ENCODE measurements at regions not wholly inside any gene's neighbourhood (a gene's known extent, or its start where the extent isn't known, plus 50 kb on each side); places are given as distances from the start of the nearest gene placed in this dataset.
A peak's percentile ranks its signal among the peaks of the same experiment; 100 is the strongest.

GRCh38 chr7:25947669-25948516 lies 204.1 kb upstream of the NFE2L3 start:
- no peak for DNase-seq (ENCODE audit: low read depth in 3 of 3)

- DNase-seq (ENCODE audit: low read depth in 3 of 3) = no peak
Observed at GRCh38 chr7:25949736-25950487, 202.1 kb upstream of the NFE2L3 start.

DNA sequence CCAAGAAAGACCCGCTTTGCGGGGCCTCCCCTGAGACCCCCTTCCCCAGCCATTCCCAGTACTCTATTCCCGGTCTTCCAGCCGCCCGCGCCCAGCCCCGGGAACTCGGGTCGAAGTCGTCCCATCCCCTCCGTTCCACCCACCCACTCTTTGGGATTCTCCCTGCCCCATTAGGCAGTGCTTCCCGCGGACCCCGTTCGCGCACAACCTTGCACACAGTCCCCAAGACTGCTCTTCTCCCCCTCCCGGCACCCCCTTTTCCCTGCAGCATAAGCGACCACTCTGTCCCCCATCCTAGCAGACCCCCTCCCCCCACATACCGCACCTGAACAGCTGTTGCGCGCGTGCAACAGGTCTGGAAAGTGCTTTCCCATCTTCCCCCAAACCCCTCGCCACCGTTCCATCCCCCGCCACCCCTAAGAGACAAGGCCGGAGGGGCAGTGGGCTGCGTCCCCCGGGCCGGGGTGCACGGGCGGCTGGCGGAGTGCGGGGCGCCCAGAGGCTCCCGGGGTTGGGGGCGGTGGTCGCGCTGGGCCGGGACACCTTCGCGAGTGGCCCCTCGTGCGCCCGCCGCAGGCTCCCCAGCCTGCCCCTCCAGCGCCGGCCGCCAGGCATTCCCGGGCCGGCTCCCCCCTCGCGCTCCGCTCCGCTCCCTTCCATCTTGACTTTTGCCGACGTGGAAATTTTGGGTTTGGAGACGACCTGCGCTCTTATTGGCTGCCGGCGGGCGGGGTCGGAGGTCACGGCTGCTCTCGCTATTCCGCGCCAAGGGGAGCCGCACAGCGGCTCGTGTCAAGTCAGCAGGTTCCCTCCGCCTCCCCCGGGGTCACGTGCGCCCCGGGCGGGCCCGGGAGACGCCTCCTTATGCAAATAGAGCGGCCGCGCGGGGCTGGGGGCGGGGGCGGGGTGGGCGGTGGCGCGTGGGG lies 201.2 kb upstream of the NFE2L3 start:
- DNase-seq (ENCODE audit: low read depth in 3 of 3) = peak; percentile 53 to 83 (median 66)

GRCh38 chr7:25951414-25952260 lies 200.4 kb upstream of the NFE2L3 start:
- peak in 1 of 3 experiments; percentile 7 for DNase-seq (ENCODE audit: low read depth in 3 of 3)

DNA sequence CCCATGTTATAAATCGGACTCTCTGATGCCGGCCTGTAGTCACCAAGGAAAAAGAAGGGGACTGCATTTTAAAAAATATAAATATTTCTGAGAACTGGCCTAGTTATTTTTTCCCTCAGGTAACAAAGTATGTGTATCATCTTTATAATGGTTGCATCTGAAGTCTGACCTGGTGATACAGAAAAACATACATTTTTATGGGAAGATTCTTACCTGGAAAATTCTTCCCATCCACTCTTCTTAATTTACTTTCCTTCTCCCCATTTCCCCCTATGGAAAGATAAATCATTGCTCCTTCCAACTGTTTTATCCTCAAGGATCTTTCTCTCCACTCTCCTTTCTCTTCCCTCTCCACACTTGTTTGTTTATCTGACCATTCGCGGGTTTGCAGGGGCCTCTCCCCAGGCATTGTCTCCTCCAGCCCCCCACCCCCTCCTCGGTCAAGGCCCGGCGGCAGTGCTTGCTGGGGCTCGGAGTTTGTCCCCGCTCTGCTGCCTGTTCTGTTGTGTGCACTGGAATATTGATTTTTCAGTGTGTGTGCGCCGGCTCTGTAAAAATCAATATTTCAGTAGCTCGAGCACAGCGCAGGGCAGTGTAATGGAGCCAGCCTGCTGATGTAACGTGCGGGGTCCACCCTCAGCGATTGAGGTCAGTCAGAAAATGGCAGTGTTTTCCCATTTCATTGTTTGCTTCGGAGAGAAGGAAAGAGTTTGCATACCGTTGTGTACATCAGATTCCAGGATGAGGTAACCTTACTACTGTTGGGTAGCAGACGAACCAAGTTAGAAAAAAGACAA lies 199.5 kb upstream of the NFE2L3 start:
- DNase-seq (ENCODE audit: low read depth in 3 of 3) = no peak

DNA sequence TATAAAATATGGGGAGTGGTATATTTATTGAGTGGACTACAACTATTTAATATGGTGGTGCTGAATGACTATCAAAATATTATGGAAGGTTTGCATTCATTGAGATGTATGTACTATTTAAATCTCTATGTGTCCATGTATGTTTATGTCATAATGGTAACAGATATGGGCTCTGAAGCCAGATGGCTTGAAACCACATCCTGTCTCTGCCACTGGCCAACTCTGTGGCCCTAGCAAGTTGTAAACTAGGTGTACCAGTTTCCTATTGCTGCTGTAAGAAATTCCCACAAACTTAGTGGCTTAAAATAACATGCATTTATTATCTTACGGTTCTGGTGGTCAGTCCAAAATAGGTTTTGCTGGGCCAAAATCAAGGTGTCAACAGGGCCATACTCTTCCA lies 198.1 kb upstream of the NFE2L3 start:
- DNase-seq (ENCODE audit: low read depth in 3 of 3) = no peak

DNA sequence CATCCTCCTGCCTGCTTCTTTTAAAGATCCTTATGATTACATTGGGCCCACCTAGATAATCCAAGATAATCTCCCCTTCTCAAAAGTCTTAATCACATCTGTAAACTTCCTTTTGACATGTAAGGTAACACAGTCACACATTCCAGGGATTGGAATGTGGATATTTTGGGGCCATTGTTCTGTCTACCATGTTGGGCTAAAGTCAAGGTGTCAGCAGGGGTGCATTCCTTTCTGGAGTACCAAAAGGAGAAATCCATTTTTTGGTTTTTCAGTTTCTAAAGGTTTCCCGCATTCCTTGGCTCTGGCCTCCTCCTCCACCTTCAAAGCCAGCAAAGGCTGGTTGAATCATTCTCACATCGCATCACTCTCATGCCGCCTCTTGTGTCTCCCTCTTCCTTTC lies 197.6 kb upstream of the NFE2L3 start:
- no peak for DNase-seq (ENCODE audit: low read depth in 3 of 3)

DNA sequence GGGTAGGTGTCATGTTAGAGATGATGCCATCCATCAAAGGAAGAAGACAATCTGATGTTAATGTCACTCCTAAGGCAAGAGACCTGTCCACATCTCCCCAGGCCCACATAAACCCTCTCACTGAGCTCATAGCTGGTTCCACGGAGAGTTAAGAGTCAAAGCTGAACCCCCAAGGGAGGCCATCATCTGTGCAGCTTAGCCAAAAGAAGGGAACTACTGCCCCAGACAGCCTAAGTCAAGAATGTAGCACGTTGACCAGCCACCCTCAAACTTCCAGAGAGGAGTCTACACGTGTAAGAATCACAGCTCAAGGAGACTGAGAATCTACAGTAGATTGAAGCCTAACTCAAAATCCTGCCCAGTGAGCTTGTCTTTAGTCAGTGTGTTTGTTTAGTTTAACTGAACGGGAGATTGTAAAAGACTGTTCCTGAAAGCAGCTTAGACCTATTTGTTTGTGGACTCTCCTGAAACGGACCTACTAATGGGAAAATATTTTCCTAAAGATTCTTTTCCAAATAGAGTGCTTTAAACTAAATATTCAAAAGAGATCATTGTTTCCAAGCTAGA lies 192.7 kb upstream of the NFE2L3 start:
- DNase-seq (ENCODE audit: low read depth in 3 of 3) = no peak

DNA sequence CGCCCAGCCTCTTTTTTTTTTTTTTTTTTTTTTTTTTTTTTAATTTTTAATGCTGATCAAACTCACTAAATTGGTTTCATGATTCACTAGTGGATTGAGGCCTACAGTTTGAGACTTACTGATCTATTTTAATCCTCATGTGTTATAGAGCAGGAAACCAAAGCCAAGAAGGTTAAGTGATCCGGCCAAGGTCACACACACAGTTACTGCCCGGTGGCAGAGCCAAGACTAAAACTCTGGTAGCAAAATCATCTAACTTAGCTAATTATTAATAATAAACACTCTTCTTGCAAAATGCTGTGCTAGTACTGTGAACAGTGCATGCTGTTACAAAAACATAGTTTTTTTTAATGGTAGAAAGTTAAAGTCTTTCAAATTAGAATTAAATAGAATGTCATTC lies 188.3 kb upstream of the NFE2L3 start:
- DNase-seq (ENCODE audit: low read depth in 3 of 3) = no peak

- DNase-seq (ENCODE audit: low read depth in 3 of 3) = no peak
Observed at GRCh38 chr7:25964483-25964991, 187.5 kb upstream of the NFE2L3 start.

GRCh38 chr7:25965405-25966123 lies 186.4 kb upstream of the NFE2L3 start:
- no peak for DNase-seq (ENCODE audit: low read depth in 3 of 3)

DNA sequence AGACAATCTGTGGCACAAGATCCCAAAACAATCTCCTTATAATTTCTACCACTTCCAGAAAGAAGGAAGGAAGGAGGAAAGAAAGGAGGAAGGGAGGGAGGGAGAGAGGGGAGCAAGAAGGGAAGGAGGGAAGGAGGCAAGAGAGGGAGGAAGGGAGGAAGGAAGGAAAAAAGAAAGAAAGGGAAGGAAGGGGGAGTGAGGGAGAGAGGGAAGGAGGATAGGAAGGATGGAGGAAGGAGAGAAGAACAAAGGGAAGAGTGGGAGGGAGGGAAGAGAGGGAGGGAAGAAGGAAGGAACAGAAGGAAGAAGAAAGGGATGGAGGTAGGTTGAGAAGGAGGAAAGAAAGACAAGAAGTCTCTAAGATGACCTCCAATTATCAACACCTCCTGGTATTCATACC lies 185.5 kb upstream of the NFE2L3 start:
- DNase-seq (ENCODE audit: low read depth in 3 of 3) = no peak

- no peak for DNase-seq (ENCODE audit: low read depth in 3 of 3)
Observed at GRCh38 chr7:25967278-25968204, 184.5 kb upstream of the NFE2L3 start.

DNA sequence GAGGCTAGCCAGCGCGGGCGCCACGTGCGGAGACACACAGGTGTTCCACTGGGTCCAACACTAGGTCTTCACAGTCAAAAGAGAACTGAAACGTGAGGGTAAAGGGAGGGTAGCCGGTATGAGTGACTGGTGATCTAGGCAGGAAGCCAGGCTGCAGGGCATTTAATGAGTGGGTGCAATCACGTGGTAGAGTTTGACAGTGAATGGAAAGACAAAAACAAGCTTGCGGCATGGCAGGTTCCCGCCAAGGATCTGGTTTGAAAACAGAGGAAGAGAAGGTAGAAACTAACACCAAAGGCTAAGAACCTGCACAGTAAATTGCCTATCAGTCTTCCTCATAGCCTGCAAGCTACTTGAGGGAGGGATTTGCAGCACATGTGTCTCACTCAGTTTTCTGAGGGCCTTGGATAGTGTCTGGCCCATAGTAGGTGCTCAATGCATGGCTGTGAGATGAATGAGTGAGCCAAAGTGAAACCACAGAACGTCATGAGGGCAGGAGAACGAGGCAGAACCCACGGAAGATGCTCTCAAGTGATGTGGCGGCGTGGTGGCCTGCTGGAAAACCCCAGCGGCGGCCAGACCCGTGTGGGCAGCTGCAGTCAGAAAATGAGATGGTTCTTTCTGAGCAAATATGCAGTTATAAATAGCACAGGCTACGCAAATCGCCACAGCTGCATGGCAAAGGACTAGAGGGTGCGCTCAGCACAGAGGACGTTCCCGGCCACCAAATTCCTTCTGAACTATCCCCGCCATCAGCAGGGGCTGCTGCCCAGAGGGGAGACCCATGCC lies 183.6 kb upstream of the NFE2L3 start:
- DNase-seq (ENCODE audit: low read depth in 3 of 3) = peak in 1 of 3 experiments; percentile 55

- no peak for DNase-seq (ENCODE audit: low read depth in 3 of 3)
Observed at GRCh38 chr7:25970356-25970755, 181.6 kb upstream of the NFE2L3 start.

- no peak for DNase-seq (ENCODE audit: low read depth in 3 of 3)
Observed at GRCh38 chr7:25970911-25971310, 181.1 kb upstream of the NFE2L3 start.

DNA sequence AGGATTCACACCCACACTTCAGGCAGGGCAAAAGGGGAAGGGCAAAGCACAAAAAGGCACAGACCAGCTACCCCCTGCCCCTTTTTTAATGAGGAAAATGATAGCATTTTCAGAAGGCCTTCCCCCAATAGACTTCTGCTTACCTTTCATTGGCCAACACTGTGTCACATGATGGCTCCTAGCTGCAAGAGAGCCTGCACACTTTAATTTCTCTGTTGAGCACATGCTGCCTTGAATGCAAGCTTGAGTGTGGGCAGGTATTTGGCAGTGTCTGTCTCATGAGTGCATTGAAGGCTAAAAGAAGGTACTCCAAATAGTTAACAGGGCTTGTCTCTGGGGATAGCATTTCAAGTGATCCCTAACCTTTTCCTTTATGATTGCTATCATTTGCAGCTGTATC lies 175.4 kb upstream of the NFE2L3 start:
- DNase-seq (ENCODE audit: low read depth in 3 of 3) = no peak
